A549 (cell line): ENCODE measurements at regions not wholly inside any gene's neighbourhood (a gene's known extent, or its start where the extent isn't known, plus 50 kb on each side); places are given as distances from the start of the nearest gene placed in this dataset.

ENCODE experiments used
- ATAC-seq, 2 experiments: fragments of 200-7000 bp in 1 of 2; fragments of >200 bp in 1 of 2; cut with Nextera tagmentation in 1 of 2; cut with Tn5 transposase in 1 of 2; 3 replicates each; pipeline versions ENCODE4 v1.8.0 to v1.9.1; 2018 to 2020; ENCODE audit warnings: mild to moderate bottlenecking in 1 of 2, moderate library complexity in 1 of 2
- CTCF ChIA-PET: fragments of 300-600 bp; sonication (Branson Sonifier 250); formaldehyde crosslinking; extraction: SDS; loops from one replicate; lab custom pipeline; 2021; ENCODE audit warnings: antibody characterized with exemption, inconsistent platforms; lab: Yijun Ruan, JAX
- POLR2A ChIA-PET: fragments of 350-600 bp; formaldehyde crosslinking; extraction: SDS; loops from one replicate; lab custom pipeline; 2021; ENCODE audit warnings: antibody characterized with exemption, inconsistent platforms; lab: Yijun Ruan, JAX
- DNase-seq, 2 experiments: peaks; one replicate each; pipeline versions ENCODE4 v3.0.0 to v3.0.0-alpha.2; 2011 to 2016; ENCODE audit warnings: low read depth in 1 of 2, low spot score in 1 of 2
- FAIRE-seq: peaks from 2 replicates; lab custom pipeline; 2011; peaks lifted over from hg19 to GRCh38; lab: Jason Lieb, UNC
- H3K27ac ChIP-seq, 2 experiments: fragments of >200 bp; sonication (Bioruptor Twin); formaldehyde crosslinking; 3 replicates each; pipeline ENCODE4 v1.5.1; 2016 to 2017
- H3K4me1 ChIP-seq: fragments of >200 bp; sonication (Bioruptor Twin); formaldehyde crosslinking; 3 replicates; pipeline ENCODE4 v1.6.1; 2016
- H3K4me2 ChIP-seq: fragments of >200 bp; sonication (Bioruptor Twin); formaldehyde crosslinking; 3 replicates; pipeline ENCODE4 v1.6.1; 2016
- H3K4me3 ChIP-seq: fragments of >200 bp; sonication (Bioruptor Twin); formaldehyde crosslinking; 3 replicates; pipeline ENCODE4 v1.5.1; 2016
- H3K9me3 ChIP-seq: fragments of >200 bp; sonication (Bioruptor Twin); formaldehyde crosslinking; 3 replicates; pipeline ENCODE4 v1.6.1; 2016
- ATOH8 ChIP-seq: fragments of 250-450 bp; sonication (Bioruptor Pico); IDR thresholded peaks from 2 replicates; pipeline ENCODE4 v1.5.0; 2020; ENCODE audit warnings: low read depth, mild to moderate bottlenecking, moderate library complexity
- CBX2 ChIP-seq: fragments of 200-600 bp; sonication (generic); IDR thresholded peaks from 2 replicates; pipeline ENCODE4 v1.6.1; 2016; ENCODE audit warnings: low read depth, mild to moderate bottlenecking, borderline replicate concordance
- E2F6 ChIP-seq: IDR thresholded peaks from 2 replicates; pipeline ENCODE4 v1.6.1; 2012; ENCODE audit warnings: low read depth, borderline replicate concordance
- EHMT2 ChIP-seq: fragments of 200-600 bp; sonication (generic); IDR thresholded peaks from 2 replicates; pipeline ENCODE4 v1.6.1; 2016; ENCODE audit warnings: antibody characterized with exemption, low read depth, mild to moderate bottlenecking, moderate library complexity
- FOSL2 ChIP-seq, 2 experiments: fragments of 450-650 bp in 1 of 2; fragments of >200 bp in 1 of 2; sonication (Bioruptor Twin) in 1 of 2; formaldehyde crosslinking; IDR thresholded peaks; 2 replicates each; pipeline versions ENCODE4 v1.5.0 to v1.6.1; 2016 to 2020; ENCODE audit warnings: mild to moderate bottlenecking in 1 of 2, moderate library complexity in 1 of 2
- FOXS1 ChIP-seq: fragments of 250-450 bp; sonication (Bioruptor Pico); IDR thresholded peaks from 2 replicates; pipeline ENCODE4 v1.5.0; 2020; ENCODE audit warnings: mild to moderate bottlenecking, moderate library complexity
- HES2 ChIP-seq: fragments of >200 bp; sonication (Bioruptor Twin); formaldehyde crosslinking; IDR thresholded peaks from 2 replicates; pipeline ENCODE4 v1.6.1; 2016
- HEYL ChIP-seq: fragments of 250-450 bp; sonication (Bioruptor Pico); IDR thresholded peaks from 2 replicates; pipeline ENCODE4 v1.8.0; 2021; ENCODE audit warnings: mild to moderate bottlenecking, moderate library complexity
- HOXA7 ChIP-seq: fragments of 250-450 bp; sonication (Bioruptor Pico); IDR thresholded peaks from 2 replicates; pipeline ENCODE4 v1.5.0; 2020; ENCODE audit warnings: mild to moderate bottlenecking, moderate library complexity
- HOXB13 ChIP-seq: fragments of 250-450 bp; sonication (Bioruptor Pico); IDR thresholded peaks from 2 replicates; pipeline ENCODE4 v1.5.0; 2020; ENCODE audit warnings: low read depth, mild to moderate bottlenecking, moderate library complexity
- KDM1A ChIP-seq: fragments of 200-600 bp; sonication (generic); IDR thresholded peaks from 2 replicates; pipeline ENCODE4 v1.6.1; 2016; ENCODE audit warnings: low read depth, mild to moderate bottlenecking
- MAFK ChIP-seq: fragments of 450-650 bp; IDR thresholded peaks from 2 replicates; pipeline ENCODE4 v1.6.1; 2014; ENCODE audit not compliant: partially characterized antibody
- MAZ ChIP-seq: fragments of 150-350 bp; IDR thresholded peaks from 2 replicates; pipeline ENCODE4 v1.6.1; 2014; ENCODE audit warnings: antibody characterized with exemption, low read depth, low read length, borderline replicate concordance
- MYC ChIP-seq: IDR thresholded peaks from 2 replicates; pipeline ENCODE4 v1.6.1; 2012; ENCODE audit warnings: mild to moderate bottlenecking, inconsistent platforms, low read length, improper control_type of control experiment, borderline replicate concordance
- NPAS2 ChIP-seq: fragments of 250-450 bp; sonication (Bioruptor Pico); IDR thresholded peaks from 2 replicates; pipeline ENCODE4 v1.8.0; 2022; ENCODE audit warnings: mild to moderate bottlenecking, moderate library complexity, borderline replicate concordance
- PHF8 ChIP-seq: fragments of 200-600 bp; sonication (generic); IDR thresholded peaks from 2 replicates; pipeline ENCODE4 v1.6.1; 2016; ENCODE audit warnings: low read depth, mild to moderate bottlenecking, antibody characterized with exemption, moderate library complexity, borderline replicate concordance
- POLR2AphosphoS2 ChIP-seq: conservative IDR thresholded peaks from 2 replicates; pipeline ENCODE4 v1.6.1; 2012; ENCODE audit warnings: low read length, improper control_type of control experiment, inconsistent platforms
- RAD21 ChIP-seq, 2 experiments: fragments of >200 bp in 1 of 2; sonication (Bioruptor Twin) in 1 of 2; formaldehyde crosslinking in 1 of 2; IDR thresholded peaks in 1 of 2; conservative IDR thresholded peaks in 1 of 2; 2 replicates in 1 of 2; 3 replicates in 1 of 2; pipeline ENCODE4 v1.6.1; 2012 to 2018; ENCODE audit warnings: inconsistent platforms in 1 of 2
- RARB ChIP-seq: fragments of 250-450 bp; sonication (Bioruptor Pico); IDR thresholded peaks from 2 replicates; pipeline ENCODE4 v1.8.0; 2021; ENCODE audit warnings: mild to moderate bottlenecking, moderate library complexity
- RCOR1 ChIP-seq: fragments of 150-350 bp; IDR thresholded peaks from 2 replicates; pipeline ENCODE4 v1.6.1; 2014; ENCODE audit warnings: antibody characterized with exemption, low read length, low read depth
- SMC3 ChIP-seq: fragments of >200 bp; sonication (Bioruptor Twin); formaldehyde crosslinking; IDR thresholded peaks from 3 replicates; pipeline ENCODE4 v1.6.1; 2018; ENCODE audit warnings: inconsistent platforms
- SREBF2 ChIP-seq: fragments of 450-650 bp; IDR thresholded peaks from 2 replicates; pipeline ENCODE4 v1.6.1; 2014; ENCODE audit warnings: mild to moderate bottlenecking, moderate library complexity
- TFCP2L1 ChIP-seq: fragments of 250-450 bp; sonication (Bioruptor Pico); IDR thresholded peaks from 2 replicates; pipeline ENCODE4 v1.5.0; 2021; ENCODE audit warnings: mild to moderate bottlenecking
- ZSCAN20 ChIP-seq: fragments of 250-450 bp; sonication (Bioruptor Pico); IDR thresholded peaks from 2 replicates; pipeline ENCODE4 v1.8.0; 2022; ENCODE audit warnings: mild to moderate bottlenecking, moderate library complexity
- WGBS: methylation state at CpG from one replicate; pipeline ENCODE4 v1.1.6; 2017; ENCODE audit errors: missing lambda C conversion rate; 5-methylcytosine and 5-hydroxymethylcytosine counted together

GRCh38 chr3:14335774-14336748 is 66.3 kb upstream of the SLC6A6 start:
- POLR2A ChIA-PET, result interaction anchor here (0.7 kb wide), 1 partner anchor 157 kb away, joined by 3 read pairs; the partner anchor contains the start of genes LSM3 and XPC
- no peak for TF ChIP-seq HOXA7 (CRISPR knock-in tag)
- no peak for TF ChIP-seq E2F6
- no peak for TF ChIP-seq KDM1A
- no peak for TF ChIP-seq ZSCAN20
- TF ChIP-seq POLR2AphosphoS2, result no peak
- TF ChIP-seq CBX2, result no peak
- no peak for TF ChIP-seq NPAS2 (CRISPR knock-in tag)
- TF ChIP-seq SREBF2, result no peak
- no peak for TF ChIP-seq TFCP2L1
- no peak for TF ChIP-seq HOXB13 (CRISPR knock-in tag)
- no peak for TF ChIP-seq RCOR1
- TF ChIP-seq RARB (CRISPR knock-in tag), result no peak
- no peak for TF ChIP-seq EHMT2
- TF ChIP-seq FOSL2 (IDR thresholded peaks at IDR 0.05), result no peak
- TF ChIP-seq FOSL2 (CRISPR knock-in tag; IDR thresholded peaks at IDR 0.05), result no peak
- no peak for TF ChIP-seq HES2
- TF ChIP-seq, all 56 proteins: peak for 0
- Histone ChIP-seq H3K9me3 (no peaks in the 10 kb centered on the region), H3K27ac (no peak overlapping the region), H3K4me2 (no peak overlapping the region), H3K4me1 (no peaks in the 10 kb centered on the region), H3K4me3 (no peak overlapping the region)
- 47% methylated on average over 10 of the region's 10 CpGs for WGBS
- DNase-seq (no peak), FAIRE-seq (no peak), ATAC-seq (peak in 1 of 2 experiments; percentile 52; a peak in 3 of 6 replicates)
- CTCF ChIA-PET, result interaction anchor here (1.1 kb wide), 2 partner anchors 11 to 131 kb away, joined by 3 read pairs; no protein-coding TSS in a partner anchor

- WGBS, result 59% methylated on average over 17 of the region's 17 CpGs
- Histone ChIP-seq H3K4me3 (no peak overlapping the region), H3K27ac (no peak overlapping the region), H3K4me2 (no peak overlapping the region), H3K4me1 (no peaks in the 10 kb centered on the region), H3K9me3 (no peaks in the 10 kb centered on the region)
- ChIA-PET POLR2A (interaction anchor here (0.7 kb wide), 1 partner anchor 158 kb away, joined by 3 read pairs; the partner anchor contains the start of genes LSM3 and XPC), CTCF (interaction anchor here (1.1 to 1.2 kb wide), 3 partner anchors 10 to 131 kb away, joined by 3 read pairs; no protein-coding TSS in a partner anchor)
- ATAC-seq (no peak), DNase-seq (no peak), FAIRE-seq (no peak)
- TF ChIP-seq RAD21 (conservative IDR thresholded peaks at IDR 0.05 in 1 of 2, IDR thresholded peaks at IDR 0.05 in 1 of 2), result no peak
These were observed 65.4 kb upstream of the SLC6A6 start for GRCh38 chr3:14336749-14337598.

GRCh38 chr3:14337828-14338227 is 64.6 kb upstream of the SLC6A6 start:
- no peak for TF ChIP-seq TFCP2L1
- no peak for TF ChIP-seq EHMT2
- no peak for TF ChIP-seq HEYL (CRISPR knock-in tag)
- TF ChIP-seq SMC3, result no peak
- no peak for TF ChIP-seq MYC
- no peak for TF ChIP-seq MAZ
- TF ChIP-seq PHF8, result no peak
- no peak for TF ChIP-seq FOXS1 (CRISPR knock-in tag)
- no peak for TF ChIP-seq MAFK
- no peak for TF ChIP-seq HES2
- TF ChIP-seq SREBF2, result no peak
- no peak for TF ChIP-seq ATOH8
- TF ChIP-seq, all 56 proteins: peak for 0
- Histone ChIP-seq H3K9me3 (no peaks in the 10 kb centered on the region), H3K27ac (no peak overlapping the region), H3K4me1 (no peaks in the 10 kb centered on the region), H3K4me3 (no peak overlapping the region), H3K4me2 (no peak overlapping the region)
- CTCF ChIA-PET, result interaction anchor here (0.5 to 1.2 kb wide), 2 partner anchors 21 to 131 kb away, joined by 3 read pairs; no protein-coding TSS in a partner anchor
- POLR2A ChIA-PET, result no interaction called here
- 53% methylated on average over 6 of the region's 6 CpGs for WGBS
- FAIRE-seq (no peak), DNase-seq (no peak), ATAC-seq (no peak)
